ENCODE measurements at regions not wholly inside any gene's neighbourhood (a gene's known extent, or its start where the extent isn't known, plus 50 kb on each side); places are given as distances from the start of the nearest gene placed in this dataset.

- no peak for TF ChIP-seq TARDBP (IDR thresholded peaks at IDR 0.05)
- no peak for TF ChIP-seq SUZ12 (IDR thresholded peaks at IDR 0.05)
- no peak for TF ChIP-seq ZNF384 (IDR thresholded peaks at IDR 0.05)
These were observed 82.6 kb upstream of the UCN3 start for GRCh38 chr10:5282137-5282536.
